Stomach (tissue), 4 donors: ENCODE measurements at regions not wholly inside any gene's neighbourhood (a gene's known extent, or its start where the extent isn't known, plus 50 kb on each side); places are given as distances from the start of the nearest gene placed in this dataset.

ENCODE experiments used
- POLR2AphosphoS5 ChIP-seq, 3 donors: sonication (generic); formaldehyde crosslinking; IDR thresholded peaks; one replicate each; pipeline ENCODE4 v1.6.1; 2016; ENCODE audit warnings: antibody characterized with exemption in 3 of 3
- TF ChIP-seq, protein P1 (sequence below), 7 experiments: fragments of 450-650 bp in 4 of 7; fragments of 200-600 bp in 3 of 7; sonication (generic) in 3 of 7; IDR thresholded peaks; one replicate each; pipeline ENCODE4 v1.5.1; 2016 to 2019; ENCODE audit warnings: antibody characterized with exemption in 7 of 7, control low read depth in 2 of 7, mild to moderate bottlenecking in 1 of 7

DNA sequence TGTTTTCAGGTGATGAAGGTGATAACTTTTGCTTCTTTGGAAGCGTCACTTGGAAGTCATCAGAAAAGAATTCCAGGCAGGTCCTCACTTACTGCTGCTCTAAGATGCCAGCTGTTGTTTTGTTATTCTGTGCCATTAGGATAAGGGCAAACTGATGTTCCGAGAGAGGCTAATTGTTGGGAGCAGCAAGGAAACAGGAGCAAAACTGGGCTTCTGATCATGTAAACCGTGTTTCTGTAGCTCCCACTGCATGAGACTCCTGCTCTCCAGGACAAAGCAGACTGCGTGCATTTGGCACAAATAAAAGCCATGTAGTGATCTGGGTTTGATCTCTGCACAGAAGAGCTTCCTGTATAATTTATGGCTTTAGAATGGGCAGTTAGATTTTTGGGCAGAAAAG, 248.2 kb downstream of the MAN2A1 start:
- TF ChIP-seq, protein P1, sequence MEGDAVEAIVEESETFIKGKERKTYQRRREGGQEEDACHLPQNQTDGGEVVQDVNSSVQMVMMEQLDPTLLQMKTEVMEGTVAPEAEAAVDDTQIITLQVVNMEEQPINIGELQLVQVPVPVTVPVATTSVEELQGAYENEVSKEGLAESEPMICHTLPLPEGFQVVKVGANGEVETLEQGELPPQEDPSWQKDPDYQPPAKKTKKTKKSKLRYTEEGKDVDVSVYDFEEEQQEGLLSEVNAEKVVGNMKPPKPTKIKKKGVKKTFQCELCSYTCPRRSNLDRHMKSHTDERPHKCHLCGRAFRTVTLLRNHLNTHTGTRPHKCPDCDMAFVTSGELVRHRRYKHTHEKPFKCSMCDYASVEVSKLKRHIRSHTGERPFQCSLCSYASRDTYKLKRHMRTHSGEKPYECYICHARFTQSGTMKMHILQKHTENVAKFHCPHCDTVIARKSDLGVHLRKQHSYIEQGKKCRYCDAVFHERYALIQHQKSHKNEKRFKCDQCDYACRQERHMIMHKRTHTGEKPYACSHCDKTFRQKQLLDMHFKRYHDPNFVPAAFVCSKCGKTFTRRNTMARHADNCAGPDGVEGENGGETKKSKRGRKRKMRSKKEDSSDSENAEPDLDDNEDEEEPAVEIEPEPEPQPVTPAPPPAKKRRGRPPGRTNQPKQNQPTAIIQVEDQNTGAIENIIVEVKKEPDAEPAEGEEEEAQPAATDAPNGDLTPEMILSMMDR (IDR thresholded peaks at IDR 0.05) = no peak
- no peak for TF ChIP-seq POLR2AphosphoS5 (IDR thresholded peaks at IDR 0.05)
